Naive B cell (primary cell): ENCODE measurements at regions not wholly inside any gene's neighbourhood (a gene's known extent, or its start where the extent isn't known, plus 50 kb on each side); places are given as distances from the start of the nearest gene placed in this dataset.
"Not testable (repeated sequence)": the region's sequence is repeated elsewhere in the genome, so short reads cannot be mapped to it uniquely, and the experiment has no call there.

Experiments
- ATAC-seq, 2 donors: fragments of 150-1000 bp; cut with Tn5 transposase; 2 replicates each; pipeline ENCODE4 v1.10.0; 2021; ENCODE audit warnings: low read depth in 2 of 2, mild to moderate bottlenecking in 2 of 2, moderate library complexity in 2 of 2
- DNase-seq: peaks from one replicate; pipeline ENCODE4 v3.0.0; 2022
- H3K27ac Mint-ChIP-seq, 6 donors: one replicate each; pipeline ENCODE4 v1.8.0; 2020 to 2022; ENCODE audit warnings: mild to moderate bottlenecking in 6 of 6, mixed read lengths in 6 of 6, moderate library complexity in 5 of 6, inconsistent platforms in 2 of 6
- H3K27me3 Mint-ChIP-seq, 3 donors: one replicate each; pipeline ENCODE4 v1.8.0; 2021 to 2022; ENCODE audit warnings: mixed read lengths in 3 of 3, mild to moderate bottlenecking in 1 of 3
- H3K36me3 Mint-ChIP-seq, 2 donors: one replicate each; pipeline ENCODE4 v1.8.0; 2020 to 2022; ENCODE audit warnings: mixed read lengths in 2 of 2, inconsistent platforms in 1 of 2, mild to moderate bottlenecking in 1 of 2
- H3K4me1 Mint-ChIP-seq, 3 donors: one replicate each; pipeline ENCODE4 v1.8.0; 2020 to 2022; ENCODE audit warnings: mixed read lengths in 3 of 3, inconsistent platforms in 1 of 3, mild to moderate bottlenecking in 1 of 3, moderate library complexity in 1 of 3
- H3K4me3 Mint-ChIP-seq, 8 donors: one replicate each; pipeline ENCODE4 v1.8.0; 2020 to 2022; ENCODE audit warnings: mild to moderate bottlenecking in 8 of 8, mixed read lengths in 8 of 8, moderate library complexity in 8 of 8, inconsistent platforms in 2 of 8
- H3K9me3 Mint-ChIP-seq, 7 donors: one replicate each; pipeline ENCODE4 v1.8.0; 2020 to 2022; ENCODE audit warnings: mixed read lengths in 7 of 7, mild to moderate bottlenecking in 5 of 7, inconsistent platforms in 2 of 7, moderate library complexity in 1 of 7

- Mint-ChIP-seq H3K9me3 (peaks cover 0 to 9% (median 5%) of the 10 kb centered on the region in 7 donors), H3K4me1 (no peaks in the 10 kb centered on the region), H3K4me3 (no peak overlapping the region), H3K36me3 (no peaks in the 10 kb centered on the region), H3K27ac (no peak overlapping the region), H3K27me3 (no peaks in the 10 kb centered on the region)
- DNase-seq (no peak), ATAC-seq (no peak)
These were observed 1228.3 kb upstream of the FAM98A start for GRCh38 chr2:34827398-34827797.

DNA sequence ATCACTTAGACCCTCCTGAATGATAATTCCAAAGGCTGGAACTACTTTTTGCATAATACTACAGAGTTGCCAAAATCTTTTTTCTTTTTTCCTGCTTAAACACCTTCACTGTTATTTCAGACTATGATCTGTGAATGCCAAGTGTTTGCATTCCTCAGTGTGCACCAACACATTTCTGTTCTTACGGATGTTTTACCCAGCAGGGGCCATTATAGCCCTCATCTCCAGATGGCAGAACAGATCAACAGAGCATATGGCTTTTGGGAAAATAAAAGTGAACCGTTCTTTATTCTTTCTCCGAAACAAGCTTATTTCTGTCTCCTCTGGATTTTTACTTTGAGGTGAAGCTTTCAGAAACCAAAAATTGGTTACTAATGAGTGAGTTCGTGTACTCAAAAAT is 1226.6 kb upstream of the FAM98A start:
- Mint-ChIP-seq H3K36me3 (no peaks in the 10 kb centered on the region), H3K4me1 (no peaks in the 10 kb centered on the region), H3K27ac (no peak overlapping the region), H3K27me3 (no peaks in the 10 kb centered on the region), H3K9me3 (peaks cover 0 to 9% (median 5%) of the 10 kb centered on the region in 7 donors), H3K4me3 (no peak overlapping the region)
- ATAC-seq, result no peak
- no peak for DNase-seq

- DNase-seq, result no peak
- ATAC-seq, result no peak
- Mint-ChIP-seq H3K9me3 (peaks cover 2 to 13% (median 4%) of the 10 kb centered on the region in 7 donors), H3K27ac (no peak overlapping the region), H3K4me3 (no peak overlapping the region), H3K4me1 (no peaks in the 10 kb centered on the region), H3K27me3 (no peaks in the 10 kb centered on the region), H3K36me3 (peaks cover 0 to 4% of the 10 kb centered on the region in 2 donors)
These were observed 1223.5 kb upstream of the FAM98A start for GRCh38 chr2:34822616-34823015.

DNA sequence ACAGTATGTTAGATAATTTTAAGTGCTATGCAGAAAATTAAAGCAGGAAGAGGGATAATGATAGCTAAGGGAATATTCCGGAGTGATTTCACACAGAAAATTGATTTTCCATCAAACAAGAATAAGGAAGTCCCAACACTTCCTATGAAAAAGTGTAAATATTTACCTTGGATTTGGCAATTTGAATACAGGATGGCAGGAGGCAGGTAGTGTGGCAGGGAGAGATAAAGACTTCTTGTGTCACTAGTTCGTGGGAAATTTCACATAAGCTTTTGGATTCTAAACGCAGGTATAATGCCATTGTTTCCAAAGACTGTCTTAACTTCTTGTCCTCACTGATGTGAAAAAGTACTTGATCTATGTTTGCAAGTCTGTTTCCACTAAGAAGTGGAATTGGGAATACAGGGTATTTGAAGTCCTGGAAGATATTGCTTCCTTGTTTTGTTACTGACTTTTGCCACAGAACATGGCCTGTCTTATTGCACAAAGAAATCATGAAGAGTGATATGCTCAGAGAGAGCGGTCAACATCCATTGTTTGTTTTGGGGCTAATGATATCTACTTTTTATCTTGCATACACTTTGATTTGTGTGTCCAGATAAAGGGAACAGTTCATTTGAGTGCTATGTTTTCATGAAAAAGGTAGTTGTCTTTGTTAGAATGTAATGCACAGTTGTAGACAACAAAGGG is 1216.1 kb upstream of the FAM98A start:
- Mint-ChIP-seq H3K27ac (no peak overlapping the region), H3K4me3 (no peak overlapping the region), H3K36me3 (peaks cover 0 to 4% of the 10 kb centered on the region in 2 donors), H3K9me3 (peaks cover 2 to 13% (median 4%) of the 10 kb centered on the region in 7 donors), H3K27me3 (no peaks in the 10 kb centered on the region), H3K4me1 (no peaks in the 10 kb centered on the region)
- DNase-seq, result no peak
- no peak for ATAC-seq

- no peak for DNase-seq
- ATAC-seq, result no peak
- H3K9me3 Mint-ChIP-seq, result no peaks in the 10 kb centered on the region
- H3K27me3 Mint-ChIP-seq, result no peaks in the 10 kb centered on the region
- no peak overlapping the region for H3K27ac Mint-ChIP-seq
- H3K36me3 Mint-ChIP-seq, result no peaks in the 10 kb centered on the region
- H3K4me3 Mint-ChIP-seq, result no peak overlapping the region
- H3K4me1 Mint-ChIP-seq, result no peaks in the 10 kb centered on the region
These were observed 1211.4 kb upstream of the FAM98A start for GRCh38 chr2:34810456-34810855.

DNA sequence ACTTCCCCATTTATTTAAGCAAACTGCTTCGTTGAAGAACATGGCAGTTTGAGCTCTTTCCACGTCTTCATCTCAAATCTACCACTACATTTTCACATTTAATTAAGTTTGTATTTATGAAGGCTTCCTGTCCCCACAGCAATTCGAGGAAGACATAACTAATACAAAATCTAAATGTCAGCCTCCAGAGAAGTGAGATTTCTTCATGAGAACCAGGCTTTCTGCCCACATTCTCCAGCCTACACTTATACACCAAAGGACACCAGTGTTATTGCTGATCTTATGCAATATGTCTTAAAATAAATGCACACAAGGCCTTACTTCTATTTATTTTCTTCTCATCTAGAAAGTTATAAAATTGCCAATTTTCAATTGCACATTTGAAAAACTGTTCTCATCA is 1209.3 kb upstream of the FAM98A start:
- H3K27ac Mint-ChIP-seq, result no peak overlapping the region
- no peak overlapping the region for H3K4me3 Mint-ChIP-seq
- ATAC-seq, result no peak
- no peaks in the 10 kb centered on the region for H3K9me3 Mint-ChIP-seq
- H3K4me1 Mint-ChIP-seq, result no peaks in the 10 kb centered on the region
- no peaks in the 10 kb centered on the region for H3K36me3 Mint-ChIP-seq
- no peaks in the 10 kb centered on the region for H3K27me3 Mint-ChIP-seq
- DNase-seq, result no peak

- DNase-seq (no peak), ATAC-seq (no peak)
- Mint-ChIP-seq H3K36me3 (no peaks in the 10 kb centered on the region), H3K9me3 (no peaks in the 10 kb centered on the region), H3K27ac (no peak overlapping the region), H3K4me1 (no peaks in the 10 kb centered on the region), H3K4me3 (no peak overlapping the region), H3K27me3 (no peaks in the 10 kb centered on the region)
These were observed 1207.8 kb upstream of the FAM98A start for GRCh38 chr2:34806891-34807290.

- H3K4me3 Mint-ChIP-seq, result no peak overlapping the region
- no peak for DNase-seq
- ATAC-seq, result no peak
- no peaks in the 10 kb centered on the region for H3K9me3 Mint-ChIP-seq
- H3K27ac Mint-ChIP-seq, result no peak overlapping the region
- H3K27me3 Mint-ChIP-seq, result no peaks in the 10 kb centered on the region
- H3K36me3 Mint-ChIP-seq, result no peaks in the 10 kb centered on the region
- H3K4me1 Mint-ChIP-seq, result no peaks in the 10 kb centered on the region
These were observed 1207.3 kb upstream of the FAM98A start for GRCh38 chr2:34806396-34806795.

DNA sequence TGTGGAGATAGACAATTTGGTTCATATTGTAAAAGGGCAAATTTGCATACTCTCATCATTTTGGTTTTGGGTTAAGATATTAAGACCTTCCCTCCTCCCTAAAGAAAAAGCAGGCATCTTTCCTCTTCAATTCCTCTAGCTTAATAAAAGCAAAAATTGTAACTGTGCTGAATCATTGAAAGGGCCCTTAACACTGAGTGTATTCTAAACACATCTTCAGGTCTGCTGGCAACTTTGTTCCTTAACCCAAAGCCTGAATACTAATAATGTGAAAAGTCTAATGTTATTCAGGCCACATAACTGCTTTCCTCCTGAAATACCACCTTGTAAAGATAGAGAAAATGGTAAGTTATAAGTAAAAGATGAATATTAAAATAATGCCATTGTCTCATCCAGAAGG is 1200.5 kb upstream of the FAM98A start:
- Mint-ChIP-seq H3K9me3 (no peaks in the 10 kb centered on the region), H3K4me3 (no peak overlapping the region), H3K27me3 (no peaks in the 10 kb centered on the region), H3K27ac (no peak overlapping the region), H3K4me1 (no peaks in the 10 kb centered on the region), H3K36me3 (no peaks in the 10 kb centered on the region)
- DNase-seq, result no peak
- ATAC-seq, result no peak

DNA sequence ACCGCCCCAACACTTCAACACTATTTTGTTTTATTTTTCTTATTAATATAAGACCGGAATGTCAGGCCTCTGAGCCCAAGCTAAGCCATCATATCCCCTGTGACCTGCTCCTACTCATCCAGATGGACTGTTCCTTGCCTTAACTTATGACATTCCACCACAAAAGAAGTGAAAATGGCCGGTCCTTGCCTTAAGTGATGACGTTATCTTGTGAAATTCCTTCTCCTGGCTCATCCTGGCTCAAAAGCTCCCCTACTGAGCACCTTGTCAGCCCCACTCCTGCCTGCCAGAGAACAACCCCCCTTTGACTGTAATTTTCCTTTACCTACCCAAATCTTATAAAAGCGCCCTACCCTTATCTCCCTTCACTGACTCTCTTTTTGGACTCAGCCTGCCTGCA is 1196.5 kb upstream of the FAM98A start:
- not testable (repeated sequence) for H3K27ac Mint-ChIP-seq, DNase-seq, H3K4me3 Mint-ChIP-seq, H3K9me3 Mint-ChIP-seq, H3K36me3 Mint-ChIP-seq, H3K4me1 Mint-ChIP-seq, H3K27me3 Mint-ChIP-seq, ATAC-seq

GRCh38 chr2:34789169-34789568 is 1190.1 kb upstream of the FAM98A start:
- Mint-ChIP-seq H3K27ac (no peak overlapping the region), H3K4me3 (no peak overlapping the region), H3K9me3 (peaks cover 0 to 10% (median 2%) of the 10 kb centered on the region in 7 donors), H3K4me1 (no peaks in the 10 kb centered on the region), H3K36me3 (no peaks in the 10 kb centered on the region), H3K27me3 (no peaks in the 10 kb centered on the region)
- ATAC-seq (no peak), DNase-seq (no peak)

DNA sequence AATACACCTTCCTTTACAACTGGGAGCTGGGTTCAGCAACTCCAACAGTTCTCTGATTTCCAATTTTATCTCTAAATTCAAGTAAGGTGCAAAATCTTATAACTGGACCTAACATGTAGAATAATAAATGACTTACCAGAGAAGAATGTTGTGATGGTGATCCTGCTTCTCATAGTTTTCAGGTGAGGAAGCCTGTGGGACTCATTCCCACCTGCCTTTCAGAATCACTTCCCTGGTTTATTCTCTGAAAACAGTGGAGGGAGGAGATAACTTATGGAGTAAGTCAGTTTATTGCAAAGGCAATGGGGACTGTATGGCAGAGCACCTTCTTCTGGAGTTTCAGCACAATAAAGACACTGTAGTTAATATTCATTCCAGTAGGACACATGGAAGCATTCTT is 1188.2 kb upstream of the FAM98A start:
- DNase-seq, result no peak
- Mint-ChIP-seq H3K9me3 (peaks cover 0 to 10% (median 2%) of the 10 kb centered on the region in 7 donors), H3K27me3 (no peaks in the 10 kb centered on the region), H3K27ac (no peak overlapping the region), H3K36me3 (no peaks in the 10 kb centered on the region), H3K4me1 (no peaks in the 10 kb centered on the region), H3K4me3 (no peak overlapping the region)
- no peak for ATAC-seq

- ATAC-seq (no peak), DNase-seq (no peak)
- no peaks in the 10 kb centered on the region for H3K36me3 Mint-ChIP-seq
- H3K4me3 Mint-ChIP-seq, result no peak overlapping the region
- H3K27ac Mint-ChIP-seq, result no peak overlapping the region
- no peaks in the 10 kb centered on the region for H3K27me3 Mint-ChIP-seq
- H3K9me3 Mint-ChIP-seq, result peaks cover 0 to 11% (median 7%) of the 10 kb centered on the region in 7 donors
- H3K4me1 Mint-ChIP-seq, result no peaks in the 10 kb centered on the region
These were observed 1186.2 kb upstream of the FAM98A start for GRCh38 chr2:34785206-34785785.

DNA sequence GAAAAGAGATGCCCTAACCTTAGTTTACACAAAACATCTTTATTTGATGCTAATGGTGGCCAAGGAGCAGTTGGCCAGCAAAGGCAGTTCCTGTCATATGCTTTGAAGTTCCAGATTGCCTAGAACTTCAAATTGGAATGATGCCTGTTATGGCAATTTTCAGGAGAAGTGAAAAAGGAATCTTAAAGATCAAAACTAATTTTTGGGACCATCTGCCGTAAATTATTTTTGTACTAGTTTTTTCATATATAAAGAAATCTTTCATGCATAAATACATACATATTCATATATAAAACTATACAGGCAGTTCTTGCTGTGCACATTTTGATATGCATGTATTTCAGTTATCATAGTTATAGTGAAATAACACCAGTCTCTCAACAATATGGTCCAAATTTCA is 1185.6 kb upstream of the FAM98A start:
- Mint-ChIP-seq H3K9me3 (peaks cover 0 to 14% (median 7%) of the 10 kb centered on the region in 7 donors), H3K27me3 (no peaks in the 10 kb centered on the region), H3K4me1 (no peaks in the 10 kb centered on the region), H3K4me3 (no peak overlapping the region), H3K27ac (no peak overlapping the region), H3K36me3 (no peaks in the 10 kb centered on the region)
- DNase-seq (no peak), ATAC-seq (no peak)

- H3K27me3 Mint-ChIP-seq, H3K27ac Mint-ChIP-seq, H3K4me3 Mint-ChIP-seq, ATAC-seq, DNase-seq, H3K9me3 Mint-ChIP-seq, H3K4me1 Mint-ChIP-seq, H3K36me3 Mint-ChIP-seq: not testable (repeated sequence)
These were observed 1151.6 kb upstream of the FAM98A start for GRCh38 chr2:34750742-34751141.
